T-helper 2 cell treated with Interferon-gamma antibody and Interleukin-4, amounts not matched to agents 100 ng/mL and 5 ng/mL, for 36 hours (primary cell): ENCODE measurements at regions not wholly inside any gene's neighbourhood (a gene's known extent, or its start where the extent isn't known, plus 50 kb on each side); places are given as distances from the start of the nearest gene placed in this dataset.
"Not testable (repeated sequence)": the region's sequence is repeated elsewhere in the genome, so short reads cannot be mapped to it uniquely, and the experiment has no call there.

Source experiments
- intact Hi-C: fragments of 100-400 bp; cut with micrococcal nuclease; formaldehyde crosslinking; loops from one replicate; pipeline ENCODE4 v1.15.1; 2023

DNA sequence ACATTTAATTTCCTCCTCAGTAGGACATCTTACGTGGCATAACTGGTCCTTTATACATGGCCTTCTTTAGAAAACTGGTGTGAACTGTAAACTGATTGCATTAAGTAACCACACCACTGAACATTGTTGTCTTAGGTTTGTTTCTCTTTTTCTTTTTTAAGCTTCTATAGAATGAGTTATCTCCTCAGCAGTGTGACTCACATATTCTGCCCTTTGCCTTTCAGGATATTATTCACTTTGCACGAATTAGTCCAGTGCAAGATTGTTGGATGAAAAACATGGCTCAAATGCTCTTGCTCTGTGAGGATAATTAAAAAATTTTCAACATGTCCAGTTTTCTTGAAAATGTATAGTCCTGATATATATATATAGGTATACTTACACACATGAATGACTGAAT is 147.6 kb downstream of the KBTBD8 start:
- intact Hi-C loops, result no loop called here

DNA sequence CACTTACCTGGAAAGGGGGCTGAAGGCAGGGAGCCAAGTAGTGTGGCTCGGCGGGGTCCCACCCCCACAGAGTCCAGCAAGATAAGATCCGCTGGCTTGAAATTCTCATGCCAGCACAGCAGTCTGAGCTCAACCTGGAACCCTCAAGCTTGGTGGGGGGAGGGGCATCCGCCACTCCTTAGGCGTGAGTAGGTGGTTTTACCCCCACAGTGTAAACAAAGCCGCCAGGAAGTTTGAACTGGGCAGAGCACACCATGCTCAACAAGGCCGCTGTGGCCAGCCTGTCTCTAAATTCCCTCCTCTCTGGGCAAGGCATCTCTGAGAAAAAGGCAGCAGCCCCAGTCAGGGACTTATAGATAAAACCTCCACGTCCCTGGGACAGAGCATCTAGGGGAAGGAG is 156.3 kb downstream of the KBTBD8 start:
- intact Hi-C loops, result no loop called here

DNA sequence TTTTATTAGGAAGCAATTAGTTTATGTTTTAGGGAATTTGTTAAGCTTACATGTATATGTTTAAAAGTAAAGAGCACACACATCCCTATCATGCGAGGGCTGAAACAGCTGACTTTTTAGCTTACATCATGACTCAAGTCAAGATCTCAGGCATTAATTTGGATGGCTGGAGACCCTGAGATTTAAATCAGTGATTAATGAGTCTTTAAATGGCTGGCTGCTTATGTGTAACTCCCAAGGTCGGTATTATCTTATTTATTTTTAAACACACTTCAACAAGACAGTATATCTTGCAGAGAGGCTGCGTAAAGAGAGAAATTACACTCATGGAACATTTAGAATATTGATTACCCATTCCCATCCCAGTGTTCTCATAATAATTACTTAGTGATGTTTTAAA is 169.4 kb downstream of the KBTBD8 start:
- intact Hi-C loops, result no loop called here

DNA sequence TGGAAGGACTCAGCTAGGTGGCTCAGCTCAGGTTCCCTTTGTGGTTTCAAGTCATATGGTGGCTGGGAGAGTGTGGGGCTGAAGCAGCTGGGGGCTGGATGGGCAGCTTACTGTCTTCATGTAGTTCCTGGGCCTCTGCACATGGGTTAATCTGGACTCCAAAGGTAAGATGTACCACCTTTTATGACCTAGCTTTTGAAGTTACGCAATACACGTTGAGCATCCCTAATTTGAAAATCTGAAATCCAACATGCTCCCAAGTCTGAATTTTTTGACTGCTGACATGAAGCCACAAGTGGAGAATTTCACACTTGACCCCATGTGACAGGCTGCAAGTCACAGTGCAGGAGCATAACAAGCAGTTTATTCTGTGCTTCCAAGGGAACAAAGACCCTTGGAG is 173.7 kb downstream of the KBTBD8 start:
- intact Hi-C loops, result no loop called here

GRCh38 chr3:67173130-67173529 is 175.0 kb downstream of the KBTBD8 start:
- intact Hi-C loops, result not testable (repeated sequence)

DNA sequence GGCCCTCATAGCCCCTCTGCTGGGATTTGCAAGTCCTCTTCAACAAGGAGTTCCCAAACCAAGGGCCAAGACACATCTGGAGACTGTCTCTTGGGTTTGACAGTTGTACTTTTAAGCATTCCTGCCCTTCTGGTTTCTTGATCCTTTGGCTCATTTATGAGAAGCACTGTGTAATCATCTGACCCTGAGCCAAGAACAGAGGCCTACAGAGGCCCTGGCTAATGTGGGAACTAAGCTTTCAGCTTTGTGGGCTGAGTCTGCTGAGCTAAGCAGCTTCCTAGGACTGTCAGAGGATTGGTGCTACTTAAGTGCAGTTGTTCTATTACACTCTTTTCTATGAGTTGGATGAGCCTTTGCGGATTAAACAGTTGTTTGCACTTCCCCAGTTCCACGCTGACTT is 178.3 kb downstream of the KBTBD8 start:
- intact Hi-C loops, result no loop called here

- intact Hi-C loops, result no loop called here
These were observed 194.4 kb downstream of the KBTBD8 start for GRCh38 chr3:67192466-67192865.

GRCh38 chr3:67196677-67197076 is 198.6 kb downstream of the KBTBD8 start:
- intact Hi-C loops, result no loop called here

DNA sequence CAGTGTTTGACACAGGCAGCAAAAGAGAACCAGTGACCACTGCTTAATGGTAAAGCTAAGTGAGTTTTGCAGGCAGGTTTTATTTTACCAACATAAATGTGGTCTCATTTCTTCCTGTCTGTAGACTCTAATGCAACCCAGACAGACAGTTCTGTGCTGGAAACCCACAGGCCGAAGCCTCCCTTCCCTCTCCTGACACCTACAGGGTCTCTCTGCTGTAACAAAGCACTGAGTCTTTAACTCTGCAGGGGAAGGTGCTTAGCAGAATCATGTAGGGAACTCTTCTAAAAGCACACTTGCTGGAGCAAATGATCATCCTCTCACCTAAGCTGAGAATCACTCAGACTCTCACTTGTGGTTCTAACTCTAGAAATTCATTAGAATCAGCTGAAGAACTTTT is 200.3 kb downstream of the KBTBD8 start:
- intact Hi-C loops, result no loop called here

DNA sequence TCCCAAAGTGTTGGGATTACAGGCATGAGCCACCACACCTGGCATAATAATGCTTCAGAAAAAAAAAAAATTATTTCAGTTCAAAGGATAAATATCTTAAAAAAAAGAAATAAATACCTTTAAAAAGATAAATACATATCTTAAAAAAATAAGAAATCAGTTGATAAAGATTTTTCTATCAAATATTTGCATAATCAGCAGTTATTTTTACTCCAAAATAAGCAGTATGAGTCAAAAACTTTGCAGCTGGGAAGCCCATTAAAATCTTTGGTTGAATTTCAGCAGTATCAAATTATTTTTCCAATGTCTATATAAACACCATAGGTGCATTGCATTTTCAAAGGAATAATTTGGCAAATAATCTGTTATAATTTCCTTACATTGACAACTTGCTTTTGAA is 202.5 kb downstream of the KBTBD8 start:
- intact Hi-C loops, result no loop called here

- intact Hi-C loops, result no loop called here
These were observed 202.9 kb downstream of the KBTBD8 start for GRCh38 chr3:67201026-67201425.

DNA sequence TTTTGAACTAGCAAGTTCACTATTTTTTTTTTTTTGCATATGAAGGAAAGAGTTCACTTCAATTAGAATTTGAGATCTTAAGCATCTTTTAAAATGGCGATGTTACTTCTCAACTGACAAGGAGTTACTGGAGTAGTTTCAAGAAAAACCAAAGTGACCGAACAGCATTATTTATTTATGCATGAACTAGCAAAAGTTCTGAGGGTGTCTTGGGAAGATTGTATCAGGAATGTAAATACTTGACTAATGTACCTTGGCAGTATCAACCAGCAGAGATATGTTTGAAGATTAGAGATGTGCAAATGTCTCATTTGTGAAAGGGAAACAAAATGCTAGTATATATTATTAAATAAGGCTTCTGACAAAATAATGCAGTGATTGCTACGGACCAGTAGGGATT is 203.9 kb downstream of the KBTBD8 start:
- intact Hi-C loops, result no loop called here

DNA sequence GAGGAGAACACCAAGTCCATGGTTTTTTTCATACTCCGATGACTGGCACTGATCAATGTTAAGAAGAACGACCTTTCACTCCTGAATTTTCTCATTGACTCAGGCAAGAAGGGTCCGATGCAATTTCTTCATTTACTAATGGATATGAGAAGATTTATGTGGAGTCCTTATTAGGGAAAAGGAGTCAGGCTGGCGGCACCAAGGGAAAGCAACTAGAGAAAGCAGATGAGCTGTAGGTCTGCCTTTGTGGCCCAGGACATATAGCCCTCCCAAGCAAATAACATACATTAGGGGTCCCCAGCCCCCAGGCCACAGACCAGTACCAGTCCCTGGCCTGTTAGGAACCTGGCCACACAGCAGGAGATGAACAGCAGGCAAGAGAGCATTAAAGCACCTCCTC is 206.8 kb downstream of the KBTBD8 start:
- intact Hi-C loops, result no loop called here

DNA sequence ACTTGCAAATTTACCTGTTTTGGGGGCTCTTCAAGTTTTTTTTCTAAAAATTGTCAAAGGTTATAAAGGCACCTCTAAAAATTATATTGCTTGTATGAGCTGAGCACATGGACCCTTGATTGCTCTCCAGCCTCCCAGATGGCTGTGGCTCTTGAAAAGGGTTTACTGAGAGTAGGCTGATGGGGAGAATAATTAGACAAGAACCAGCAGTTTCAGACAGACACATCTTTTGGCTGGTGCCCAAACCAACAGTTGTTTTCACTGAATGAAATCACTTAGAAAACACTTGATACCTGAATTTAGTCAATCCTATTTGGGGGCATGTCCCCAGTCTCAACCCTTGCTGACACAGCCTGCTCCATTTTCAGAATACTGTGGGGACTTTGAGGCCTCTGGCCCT is 217.6 kb downstream of the KBTBD8 start:
- intact Hi-C loops, result no loop called here

GRCh38 chr3:67227030-67227429 is 228.9 kb downstream of the KBTBD8 start:
- intact Hi-C loops, result no loop called here

- intact Hi-C loops, result no loop called here
These were observed 230.0 kb downstream of the KBTBD8 start for GRCh38 chr3:67228136-67228535.

- intact Hi-C loops, result no loop called here
These were observed 234.5 kb downstream of the KBTBD8 start for GRCh38 chr3:67232642-67233041.

GRCh38 chr3:67239353-67239752 is 241.2 kb downstream of the KBTBD8 start:
- intact Hi-C loops, result no loop called here

- intact Hi-C loops, result no loop called here
These were observed 243.0 kb downstream of the KBTBD8 start for GRCh38 chr3:67241084-67241483.

DNA sequence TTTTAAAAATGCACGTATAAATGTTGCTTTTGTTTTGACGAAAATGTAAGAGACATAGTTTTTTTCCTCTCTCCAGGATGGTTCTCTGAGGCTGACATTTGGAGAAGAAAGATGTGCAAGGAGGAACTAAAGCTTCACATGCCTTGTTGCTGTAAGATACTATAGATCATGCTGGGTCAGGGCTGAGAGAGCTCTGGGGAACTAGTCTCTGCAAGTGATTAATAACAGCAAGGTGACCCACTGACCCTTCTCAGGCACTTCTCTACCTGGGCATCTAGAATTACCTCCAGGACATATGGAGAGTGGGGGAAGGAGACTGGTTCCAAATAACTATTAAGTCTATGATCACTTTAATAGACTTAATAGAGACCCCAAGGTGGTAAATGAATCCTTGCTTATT is 246.0 kb downstream of the KBTBD8 start:
- intact Hi-C loops, result no loop called here

DNA sequence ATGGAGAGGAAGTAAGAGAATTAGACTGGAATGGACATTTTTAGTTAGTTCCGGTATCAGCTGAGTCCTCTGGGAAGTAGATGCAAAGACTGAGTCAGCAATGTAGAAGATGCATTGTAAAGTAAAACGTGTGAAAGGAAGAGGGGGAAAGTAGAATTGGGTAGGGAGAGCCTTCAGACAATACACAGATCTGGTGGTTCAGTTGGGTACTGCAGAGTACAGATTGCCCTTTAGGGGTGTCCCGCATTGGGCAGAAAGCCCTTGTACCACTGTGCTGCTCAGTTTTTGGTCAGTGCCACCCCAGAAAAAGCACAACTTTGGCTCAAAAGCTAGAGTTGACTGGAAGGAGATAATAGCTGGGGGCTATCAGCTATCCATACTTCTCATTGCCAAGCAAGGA is 247.4 kb downstream of the KBTBD8 start:
- intact Hi-C loops, result no loop called here

- intact Hi-C loops, result no loop called here
These were observed 250.6 kb downstream of the KBTBD8 start for GRCh38 chr3:67248726-67249125.

GRCh38 chr3:67252906-67253305 is 254.8 kb downstream of the KBTBD8 start:
- intact Hi-C loops, result not testable (repeated sequence)

DNA sequence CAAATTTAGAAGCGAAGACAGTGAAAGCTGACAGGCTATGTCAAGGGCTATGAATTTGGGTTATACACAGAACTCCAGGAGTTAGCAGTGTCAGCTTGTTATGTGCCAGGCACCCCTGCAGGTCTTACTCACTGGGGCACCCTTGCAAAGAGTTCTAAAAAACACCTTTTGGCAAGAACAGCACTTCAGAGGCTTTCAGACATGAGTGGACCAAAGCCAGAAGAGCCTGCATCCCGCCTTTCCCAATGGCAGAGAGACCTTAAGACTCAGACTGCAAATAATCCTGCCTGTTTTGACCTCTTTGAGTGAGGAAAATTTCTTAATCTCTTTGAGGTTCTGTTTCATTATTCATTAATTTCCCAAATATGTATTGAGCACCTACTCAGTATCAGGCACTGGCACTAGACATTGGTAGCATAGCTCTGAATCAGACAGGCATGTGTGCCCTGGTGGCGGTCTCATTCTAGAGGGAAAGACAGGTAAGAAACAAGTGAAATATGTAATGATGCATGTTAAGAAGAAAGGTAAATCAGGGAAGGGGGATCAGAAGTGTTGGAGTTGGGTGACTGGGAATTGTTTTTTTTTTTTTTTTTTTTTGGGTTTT is 280.0 kb downstream of the KBTBD8 start:
- intact Hi-C loops, result no loop called here
